ENCODE measurements at regions not wholly inside any gene's neighbourhood (a gene's known extent, or its start where the extent isn't known, plus 50 kb on each side); places are given as distances from the start of the nearest gene placed in this dataset.

DNA sequence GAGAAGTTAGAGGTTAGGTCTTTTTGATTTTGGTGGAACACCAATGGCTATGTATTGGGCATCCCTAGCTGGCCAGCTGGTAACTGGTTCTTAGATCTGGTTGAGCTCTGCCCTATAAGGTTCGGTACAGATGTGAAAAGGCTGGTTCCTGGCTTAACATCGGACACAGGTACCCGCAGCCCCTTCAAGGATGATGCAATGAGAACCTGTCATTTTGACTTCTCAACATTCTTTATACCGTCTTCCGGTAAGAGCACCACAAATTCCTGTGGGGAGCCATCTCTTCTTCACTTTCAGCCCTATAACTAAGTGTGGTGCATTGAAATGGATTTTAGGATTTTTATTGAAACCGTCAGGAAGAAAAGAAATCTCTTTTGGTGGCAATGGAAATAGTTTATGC, 222.8 kb downstream of the ADAMTS9 start:
- DNase-seq (ENCODE audit: low read depth), result no peak

DNA sequence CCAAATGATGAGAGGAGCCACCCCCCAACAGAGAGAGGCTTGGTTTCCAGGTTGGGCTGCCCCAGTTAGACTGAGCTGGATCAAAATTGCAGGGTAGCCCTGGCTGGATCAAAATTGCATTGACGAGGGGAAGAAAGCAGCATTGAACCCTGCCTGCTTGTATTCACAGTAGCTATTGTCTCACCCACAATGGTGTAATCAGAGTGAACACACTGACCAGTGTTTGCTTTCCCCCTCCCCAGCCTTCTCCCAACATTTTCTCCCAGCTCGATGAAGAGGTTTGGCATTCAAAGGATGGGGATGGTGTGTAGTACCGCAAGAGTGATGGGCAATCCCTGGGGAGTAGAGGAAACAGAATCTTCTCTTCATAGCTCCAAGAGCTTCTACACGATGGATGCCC, 223.8 kb downstream of the ADAMTS9 start:
- no peak for DNase-seq (ENCODE audit: low read depth)

DNA sequence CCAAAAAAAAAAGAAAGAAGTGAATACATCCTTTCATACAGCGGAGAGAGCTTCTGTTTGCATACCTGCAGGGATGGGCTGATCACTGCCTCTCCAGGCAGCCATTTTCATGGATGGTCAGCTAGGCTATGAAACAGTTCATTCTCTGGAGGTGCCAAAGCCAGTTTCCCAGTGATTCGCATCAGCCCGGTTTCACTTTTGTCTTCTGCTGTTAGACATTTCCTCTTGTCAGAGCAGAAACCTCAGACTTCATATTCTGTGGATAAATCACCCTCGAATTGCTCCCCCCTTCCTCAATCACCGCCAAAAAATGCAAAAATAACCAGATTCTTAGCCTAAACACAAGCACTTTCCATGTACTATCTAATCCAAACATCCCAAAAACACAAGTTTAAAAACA, 225.6 kb downstream of the ADAMTS9 start:
- no peak for DNase-seq (ENCODE audit: low read depth)

DNA sequence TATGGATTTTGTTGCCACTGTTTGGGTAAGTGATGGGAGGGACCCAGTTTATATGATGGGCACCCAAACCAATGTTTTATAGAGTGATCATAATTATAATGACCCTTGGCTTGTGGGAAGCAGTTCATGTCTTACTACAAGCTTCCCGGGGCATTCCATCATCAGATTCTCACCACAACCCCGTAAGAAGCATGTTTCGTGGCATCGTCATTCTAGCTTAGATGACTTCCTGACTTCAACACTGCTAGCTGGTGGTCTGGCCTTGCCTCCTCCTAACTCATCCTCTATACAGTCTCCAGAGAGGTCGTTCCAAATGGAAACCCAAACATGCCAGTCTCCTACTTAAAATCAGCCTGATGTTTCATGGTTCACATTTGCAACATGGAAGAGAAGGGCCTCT, 226.9 kb downstream of the ADAMTS9 start:
- no peak for DNase-seq (ENCODE audit: low read depth)

DNA sequence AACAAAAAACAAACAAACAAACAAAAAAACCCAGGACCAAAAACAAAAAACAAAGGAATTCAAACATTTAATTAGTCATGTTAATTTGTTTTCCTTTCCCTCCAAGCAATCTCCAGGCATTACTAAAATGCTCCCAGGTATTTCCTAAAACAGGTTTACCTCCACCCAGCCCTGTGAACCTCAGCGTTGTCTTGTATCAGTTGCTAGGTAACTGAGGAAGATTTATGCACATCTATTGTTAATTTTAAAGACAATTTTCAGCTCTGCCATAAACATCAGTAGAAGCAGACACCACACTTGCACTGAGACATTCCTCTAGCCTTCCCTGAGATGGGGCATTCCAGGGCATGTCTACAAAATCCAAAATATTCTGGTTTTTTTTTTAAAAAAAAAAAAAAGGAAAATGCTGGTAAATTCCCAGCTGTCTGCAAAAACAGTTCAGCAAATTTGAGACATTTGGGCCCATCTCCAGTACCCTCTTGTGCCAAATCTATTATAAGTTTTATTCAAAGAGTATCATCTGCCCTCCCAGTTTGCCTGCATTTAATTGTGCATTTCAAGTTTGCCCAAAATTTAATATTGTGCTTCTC, 227.6 kb downstream of the ADAMTS9 start:
- no peak for DNase-seq (ENCODE audit: low read depth)

DNA sequence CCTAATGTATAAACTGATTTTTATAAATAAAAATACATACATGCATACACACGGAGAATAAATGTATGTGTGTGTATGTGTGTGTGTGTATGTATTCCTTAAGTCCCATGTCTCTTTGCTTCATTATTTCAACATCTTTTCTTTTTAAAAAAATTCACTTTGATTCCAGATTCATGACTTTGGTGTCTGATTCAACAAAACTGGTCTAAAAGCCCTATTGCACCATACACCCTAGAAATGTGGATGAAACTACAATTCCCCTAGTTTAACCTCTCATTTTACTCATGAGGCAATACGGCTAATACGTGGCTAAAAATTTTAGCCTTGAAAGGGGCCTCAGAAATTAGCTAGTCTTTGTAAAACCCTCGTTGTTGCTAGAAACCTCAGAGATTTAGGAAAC, 228.1 kb downstream of the ADAMTS9 start:
- DNase-seq (ENCODE audit: low read depth), result no peak

DNA sequence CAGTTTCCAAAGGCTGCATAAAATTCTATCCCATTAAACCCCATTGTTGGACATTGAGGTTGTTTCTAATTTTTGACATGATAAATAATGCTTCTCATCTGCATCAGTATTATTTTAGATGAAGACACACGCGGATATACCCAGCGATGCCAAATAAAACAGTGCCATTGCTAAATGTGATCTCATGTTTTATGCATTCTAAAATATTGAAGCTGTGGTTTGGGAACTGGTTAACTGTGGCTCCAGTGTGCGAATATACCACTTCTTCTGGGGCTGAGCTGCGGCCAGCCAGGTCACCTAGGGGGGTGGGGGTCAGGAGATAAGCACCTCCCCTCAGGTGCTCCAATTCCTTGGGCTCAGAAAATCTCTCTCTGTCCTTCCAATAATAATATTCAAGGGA, 230.0 kb downstream of the ADAMTS9 start:
- DNase-seq (ENCODE audit: low read depth), result no peak

DNA sequence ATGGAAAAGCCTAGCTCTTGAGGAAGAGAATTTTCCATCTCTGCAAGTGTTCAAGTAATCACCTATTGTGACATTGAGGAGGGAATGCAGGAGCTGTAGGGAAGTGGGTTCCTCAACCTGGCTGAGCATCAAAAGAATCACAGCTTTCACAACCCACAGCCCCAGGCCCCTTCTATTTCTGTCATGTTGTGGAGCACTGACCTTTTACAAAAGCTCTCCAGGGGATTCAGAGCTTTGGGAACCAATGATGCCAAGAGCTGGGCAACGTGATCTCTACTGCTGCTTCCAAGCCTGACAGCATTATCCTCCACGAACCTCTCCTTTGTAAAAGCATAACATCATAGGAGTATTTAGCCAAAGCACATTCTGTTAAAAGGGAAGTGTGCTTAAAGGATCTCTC, 231.1 kb downstream of the ADAMTS9 start:
- DNase-seq (ENCODE audit: low read depth), result no peak

DNA sequence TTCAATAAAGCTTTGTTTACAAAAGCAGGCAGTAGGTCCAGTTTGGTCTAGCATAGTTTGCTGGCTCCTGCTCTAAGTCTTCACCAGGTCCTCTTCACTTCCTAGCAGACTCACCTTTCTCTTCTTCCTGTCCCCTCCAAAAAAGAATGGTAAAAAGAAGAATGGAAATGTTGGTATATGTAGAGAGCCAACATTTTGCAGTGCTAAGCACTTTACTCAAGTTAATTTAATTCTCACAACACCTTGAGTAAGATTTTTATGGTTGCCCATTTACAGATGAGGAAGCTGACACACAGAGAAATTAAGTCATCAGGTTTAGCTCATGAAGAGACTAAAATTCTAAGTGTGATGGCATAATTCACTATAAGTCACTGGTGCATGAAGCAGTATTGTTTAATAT, 230.1 kb upstream of the PRICKLE2 start:
- DNase-seq (ENCODE audit: low read depth), result no peak

DNA sequence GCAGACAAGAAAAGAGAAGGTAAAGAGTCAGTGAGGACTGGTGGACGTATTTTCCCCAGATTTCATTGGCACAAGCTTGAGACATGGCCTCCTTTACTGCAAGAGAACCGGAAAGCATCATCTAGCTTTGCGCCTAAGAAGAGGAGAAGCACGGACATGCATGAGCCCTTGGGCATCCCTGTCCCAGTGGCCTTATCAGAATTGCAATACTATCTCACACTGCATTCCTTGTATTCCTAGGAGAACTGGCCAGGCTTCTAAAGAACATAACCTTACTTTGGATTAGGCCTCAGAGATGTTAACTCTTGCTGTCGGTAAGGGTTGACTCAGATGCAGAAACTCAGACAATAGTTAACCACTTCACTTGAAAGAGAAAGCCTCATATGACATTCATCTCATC, 229.5 kb upstream of the PRICKLE2 start:
- no peak for DNase-seq (ENCODE audit: low read depth)

DNA sequence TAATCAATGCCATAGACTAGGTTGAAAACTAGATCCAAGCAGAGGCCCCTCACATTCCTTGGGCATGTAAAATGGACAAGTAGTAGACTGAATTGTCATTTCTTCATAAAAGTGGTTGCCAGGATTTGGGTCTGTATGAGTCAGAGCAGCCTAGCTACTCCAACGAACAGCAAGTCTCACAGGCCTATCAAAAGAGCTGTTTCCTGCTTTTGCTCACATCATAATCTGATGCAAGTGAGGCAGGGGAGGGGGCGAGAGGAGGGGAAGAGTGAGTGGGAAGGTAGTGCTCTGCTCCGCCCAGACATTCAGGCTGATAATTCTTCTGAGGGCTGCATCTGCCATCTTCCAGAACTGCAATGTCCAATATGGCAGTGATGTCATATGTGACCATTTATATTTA, 228.9 kb upstream of the PRICKLE2 start:
- DNase-seq (ENCODE audit: low read depth), result no peak

DNA sequence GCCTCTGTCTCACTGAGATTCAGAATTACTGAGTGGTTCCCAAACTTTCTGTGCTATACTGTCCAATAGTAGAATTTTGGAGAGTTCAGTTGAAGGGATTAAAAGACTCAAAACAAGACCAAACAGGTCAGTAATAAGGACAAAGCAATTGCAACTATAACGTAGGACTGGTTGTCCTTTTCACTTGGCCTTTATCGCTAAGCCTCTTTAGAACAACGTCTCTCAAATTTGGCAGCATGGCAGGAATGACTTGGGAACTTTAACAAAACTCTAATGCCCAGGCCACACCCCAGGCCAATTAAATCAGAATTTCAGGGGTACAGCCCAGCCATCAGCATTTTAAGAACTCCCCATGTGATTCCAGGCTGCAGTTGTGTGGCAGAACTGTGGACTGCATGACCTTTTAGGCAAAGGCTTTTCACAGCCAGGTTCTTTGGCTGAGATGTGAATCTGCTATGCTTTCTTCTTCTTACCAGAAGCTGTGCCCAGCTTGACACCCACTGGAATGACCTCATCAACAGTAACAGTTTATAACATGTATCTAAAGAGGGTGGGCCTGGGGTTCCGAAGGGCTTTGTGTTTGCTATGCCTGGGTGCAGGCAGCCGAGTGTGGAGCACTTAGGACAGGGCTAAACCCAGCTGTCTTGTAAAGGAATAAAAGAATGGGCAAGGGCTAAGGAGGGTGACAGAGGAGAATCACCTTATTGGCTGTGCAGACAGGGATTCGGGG, 226.2 kb upstream of the PRICKLE2 start:
- DNase-seq (ENCODE audit: low read depth), result no peak

DNA sequence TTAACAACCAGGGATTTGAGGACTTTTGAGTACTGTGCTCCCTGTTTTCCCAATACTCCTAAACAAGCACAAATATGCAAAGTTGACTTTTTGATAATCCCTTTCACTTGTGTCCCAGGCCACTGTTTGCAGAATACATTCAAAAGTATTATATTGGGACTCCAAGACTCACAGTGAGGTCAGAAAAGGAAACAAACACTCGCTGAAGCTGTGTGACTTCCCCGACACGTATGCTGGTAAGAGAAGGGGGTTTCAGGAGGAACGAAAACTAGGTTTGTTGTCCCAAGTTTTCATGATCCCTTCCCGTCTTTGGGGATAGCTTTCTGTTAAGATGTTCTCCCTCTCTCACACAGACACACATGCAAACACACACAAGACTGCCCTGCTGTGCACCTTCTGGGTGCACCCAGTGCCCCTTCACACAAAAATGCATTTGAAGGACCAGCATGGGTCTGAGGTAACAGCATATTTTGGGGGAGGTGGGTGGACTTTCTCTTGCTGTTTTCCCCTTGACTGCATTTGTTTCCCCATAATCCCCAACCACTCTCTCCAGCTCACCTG, 225.2 kb upstream of the PRICKLE2 start:
- DNase-seq (ENCODE audit: low read depth), result no peak

DNA sequence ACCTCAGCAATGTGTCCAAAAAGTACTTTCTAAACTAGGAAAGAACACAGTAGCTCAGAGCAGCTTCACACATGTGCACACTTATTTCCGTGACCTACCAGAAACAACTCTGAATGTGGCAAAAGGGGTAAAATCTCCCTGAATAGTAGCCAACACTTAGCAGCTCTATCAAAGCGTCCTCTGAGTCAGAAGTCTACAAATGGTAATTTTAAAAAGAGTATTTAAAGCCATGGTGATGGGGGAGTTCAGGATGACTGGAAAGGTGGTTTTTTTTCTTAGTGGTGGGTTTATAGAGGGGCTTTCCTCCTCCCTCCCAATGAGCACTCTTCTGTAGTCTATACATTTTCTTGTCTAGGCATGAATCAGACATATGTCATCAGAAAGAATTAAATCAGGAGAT, 223.8 kb upstream of the PRICKLE2 start:
- DNase-seq (ENCODE audit: low read depth), result no peak

DNA sequence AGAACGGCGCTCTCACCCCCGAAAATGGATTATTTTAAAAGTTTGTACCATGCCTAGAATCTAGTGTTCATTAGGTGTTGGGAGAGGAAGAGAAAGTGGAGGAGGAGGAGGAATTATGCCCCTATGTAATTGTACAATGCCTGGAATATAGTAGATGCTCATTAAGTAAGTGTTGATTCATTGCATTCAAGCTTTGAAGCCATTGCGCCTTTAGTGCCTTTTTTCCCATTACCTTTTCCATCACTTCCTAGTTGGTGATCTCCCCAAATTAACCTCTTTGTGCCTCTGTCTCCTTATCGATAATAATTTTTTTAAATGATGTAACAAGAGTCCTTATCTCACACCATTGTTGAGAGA, 220.7 kb upstream of the PRICKLE2 start:
- no peak for DNase-seq (ENCODE audit: low read depth)

DNA sequence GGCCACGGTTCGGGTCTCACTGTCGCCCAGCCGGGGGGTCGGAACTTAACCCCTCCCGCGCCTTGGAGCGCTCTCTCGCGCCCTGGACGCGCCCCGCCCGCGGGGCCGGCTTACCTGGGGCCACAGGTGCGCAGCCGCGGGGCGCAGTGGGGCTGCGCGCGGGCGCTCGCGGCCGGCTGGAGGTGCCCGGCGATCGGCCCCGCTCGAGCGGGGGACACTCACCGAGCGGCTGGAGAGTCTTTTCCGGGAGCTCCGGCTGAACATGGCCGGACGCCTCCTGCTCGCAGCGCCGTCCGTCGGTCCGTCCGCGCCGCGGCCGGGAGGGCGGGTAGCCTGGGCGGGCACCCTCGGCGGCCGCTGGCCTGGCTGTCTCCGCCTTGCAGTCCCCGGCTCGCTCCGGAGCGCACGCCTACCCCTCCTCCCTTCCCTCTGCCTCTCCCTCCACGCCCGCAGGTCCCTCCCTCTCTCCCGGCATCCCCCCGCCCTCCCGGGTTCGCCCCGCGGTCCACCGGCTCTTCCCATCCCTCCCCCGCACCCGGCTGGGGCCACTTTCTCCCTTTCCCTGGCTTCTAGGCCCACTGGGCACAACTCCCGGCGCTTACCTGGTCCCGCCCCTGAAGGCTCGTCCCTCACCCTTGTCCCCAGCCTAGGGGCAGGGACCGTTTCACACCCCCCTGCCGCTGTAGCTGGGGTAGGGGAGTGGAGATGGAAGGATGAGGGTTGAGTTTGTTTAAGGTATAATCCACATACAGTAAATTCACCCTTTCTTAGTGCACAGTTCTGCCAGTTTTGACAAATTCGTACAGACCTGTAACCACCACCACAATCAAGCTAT, 220.1 kb upstream of the PRICKLE2 start:
- DNase-seq (ENCODE audit: low read depth), result no peak

DNA sequence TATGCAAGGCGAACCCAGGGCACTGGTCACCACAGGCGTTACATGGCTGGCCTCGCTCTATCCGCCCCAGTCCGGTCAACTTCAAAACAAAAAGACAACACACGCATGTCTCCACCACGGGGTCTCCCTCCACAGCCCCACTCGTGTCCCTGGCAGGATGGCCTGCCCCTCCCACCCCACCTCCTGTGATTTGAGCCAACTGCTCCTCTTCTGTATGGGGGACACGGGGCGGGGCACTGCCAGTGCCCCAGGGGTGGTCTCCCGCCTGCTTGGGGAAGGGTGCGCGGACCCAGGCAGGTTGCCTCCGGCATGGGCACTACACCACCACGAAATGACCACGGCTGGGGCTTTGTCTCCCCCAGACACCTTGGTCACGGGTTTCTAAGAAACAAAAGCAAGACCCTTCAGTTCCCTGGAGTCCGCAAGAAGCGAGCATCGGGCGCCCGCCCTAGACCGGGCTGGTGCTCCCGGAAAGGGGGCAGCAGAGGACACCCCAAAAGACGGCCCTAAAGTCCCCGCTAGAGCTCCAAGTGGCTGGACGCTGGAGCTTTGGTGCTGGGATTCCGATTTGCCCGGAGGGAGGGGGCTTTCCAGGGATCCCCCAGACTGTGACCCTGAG, 219.3 kb upstream of the PRICKLE2 start:
- no peak for DNase-seq (ENCODE audit: low read depth)

DNA sequence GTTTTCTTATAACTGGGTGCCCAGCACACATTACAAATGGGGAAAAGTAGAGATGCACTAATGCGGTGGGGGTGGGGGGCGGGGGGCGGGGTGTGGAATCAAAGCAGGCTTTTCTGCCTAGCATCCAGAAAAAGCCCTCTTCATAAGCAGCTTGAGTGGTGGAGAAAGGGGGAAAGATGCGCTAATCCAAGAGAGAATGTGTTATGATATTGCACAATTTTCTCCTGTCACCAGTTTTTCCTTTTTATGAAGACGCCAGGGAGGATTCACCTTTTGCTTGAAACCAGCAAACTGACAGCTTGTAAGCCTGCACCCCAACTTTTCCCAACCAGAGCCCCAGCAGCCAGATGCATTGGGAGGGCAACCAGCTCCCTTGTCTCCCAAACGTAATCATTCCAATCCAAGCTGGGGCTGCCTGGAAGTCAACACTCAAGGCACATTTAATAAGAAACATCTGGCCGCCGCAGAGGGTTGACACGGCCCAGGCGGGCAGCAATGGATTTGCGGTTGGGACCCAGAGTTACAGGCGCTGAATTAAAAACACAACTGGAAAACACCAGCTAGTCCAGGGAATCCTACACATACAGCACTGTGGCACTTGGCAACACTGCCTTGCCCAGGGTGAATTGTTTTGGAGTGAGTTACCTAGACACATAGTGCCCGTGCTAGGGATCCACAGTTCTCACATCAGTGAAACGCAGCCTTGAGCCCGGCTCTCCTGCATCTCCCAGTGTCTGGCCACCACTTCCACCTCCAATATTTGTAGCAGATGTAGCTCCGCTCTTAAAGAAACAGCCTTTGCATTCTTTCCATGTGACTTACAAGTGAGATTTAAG, 218.5 kb upstream of the PRICKLE2 start:
- DNase-seq (ENCODE audit: low read depth), result peak; percentile 54

DNA sequence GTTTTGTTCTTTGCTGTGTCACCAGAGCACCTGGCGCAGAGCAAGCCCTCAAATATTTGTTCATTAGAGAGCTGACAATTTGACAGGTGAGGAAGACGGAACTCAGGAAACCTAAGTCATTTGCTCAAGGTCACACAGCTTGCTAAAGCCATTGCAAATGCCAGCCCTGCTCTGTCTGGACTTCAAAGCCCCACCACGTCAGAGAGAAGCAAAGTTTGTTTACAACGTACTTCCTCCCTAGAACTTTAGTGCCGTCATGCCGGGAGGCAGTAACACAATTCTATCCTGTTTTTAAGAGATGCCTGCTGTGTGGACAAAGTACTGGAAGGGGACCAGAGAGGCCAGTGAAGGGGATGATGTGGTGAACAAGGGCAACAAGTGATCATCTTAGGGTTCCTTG, 216.6 kb upstream of the PRICKLE2 start:
- no peak for DNase-seq (ENCODE audit: low read depth)

DNA sequence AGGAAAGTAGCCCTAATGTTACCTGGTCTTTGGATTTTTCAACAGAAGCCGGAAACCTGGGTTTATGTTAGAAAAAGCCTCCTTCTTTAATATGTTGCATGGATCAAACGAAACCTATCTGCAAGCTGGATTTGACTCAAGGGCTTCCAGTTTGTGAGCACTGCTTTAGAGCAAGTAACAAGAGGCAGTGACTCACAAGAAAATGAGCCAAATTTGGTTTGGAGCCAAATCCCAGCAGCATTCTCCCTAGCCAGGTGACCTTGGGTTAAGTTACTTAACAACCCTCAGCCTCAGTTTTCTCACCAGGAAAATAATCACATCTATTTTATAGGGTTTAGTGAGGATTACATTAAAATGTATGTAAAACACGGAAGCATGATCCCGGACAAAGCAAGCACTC, 215.2 kb upstream of the PRICKLE2 start:
- DNase-seq (ENCODE audit: low read depth), result peak; percentile 71

DNA sequence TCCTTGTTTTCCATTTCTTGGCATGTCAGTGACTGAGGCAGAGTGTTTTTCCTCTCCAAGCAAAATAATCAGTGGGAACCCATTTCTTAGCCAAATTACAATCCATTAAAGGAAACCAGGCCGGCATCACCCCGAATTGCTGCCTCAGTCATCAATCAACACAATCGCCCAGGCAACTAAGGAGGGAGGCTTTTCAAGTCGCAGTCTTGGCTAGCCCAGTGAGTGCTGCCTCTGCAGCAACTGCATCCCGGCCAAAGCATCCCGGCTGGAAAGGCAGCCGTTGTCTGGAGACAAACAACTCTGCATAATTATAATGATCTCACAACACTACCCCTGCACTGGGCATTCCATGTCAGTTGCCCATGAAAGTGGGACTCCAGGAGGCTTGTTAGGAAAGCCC, 213.5 kb upstream of the PRICKLE2 start:
- no peak for DNase-seq (ENCODE audit: low read depth)

DNA sequence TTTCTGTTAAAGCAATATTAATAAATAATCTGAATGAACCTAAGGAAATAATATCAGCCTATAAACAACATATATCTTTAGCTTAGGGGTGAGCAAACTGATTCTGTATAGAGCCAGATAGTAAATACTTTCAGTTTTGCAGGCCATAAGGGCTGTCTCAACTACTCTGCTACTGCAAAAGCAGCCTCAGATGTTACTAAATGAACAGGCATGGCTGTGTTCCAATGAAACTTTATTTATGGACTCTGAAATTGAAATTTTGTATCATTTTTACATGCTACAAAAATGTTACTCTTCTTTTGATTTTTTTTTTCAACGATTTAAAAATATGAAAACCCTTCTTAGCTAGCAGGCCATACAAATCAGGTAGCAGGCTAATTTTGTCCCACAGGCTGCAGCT, 212.8 kb upstream of the PRICKLE2 start:
- DNase-seq (ENCODE audit: low read depth), result no peak

Data from fibroblast of the conjunctiva (primary cell).